ENCODE measurements at regions not wholly inside any gene's neighbourhood (a gene's known extent, or its start where the extent isn't known, plus 50 kb on each side); places are given as distances from the start of the nearest gene placed in this dataset.

DNA sequence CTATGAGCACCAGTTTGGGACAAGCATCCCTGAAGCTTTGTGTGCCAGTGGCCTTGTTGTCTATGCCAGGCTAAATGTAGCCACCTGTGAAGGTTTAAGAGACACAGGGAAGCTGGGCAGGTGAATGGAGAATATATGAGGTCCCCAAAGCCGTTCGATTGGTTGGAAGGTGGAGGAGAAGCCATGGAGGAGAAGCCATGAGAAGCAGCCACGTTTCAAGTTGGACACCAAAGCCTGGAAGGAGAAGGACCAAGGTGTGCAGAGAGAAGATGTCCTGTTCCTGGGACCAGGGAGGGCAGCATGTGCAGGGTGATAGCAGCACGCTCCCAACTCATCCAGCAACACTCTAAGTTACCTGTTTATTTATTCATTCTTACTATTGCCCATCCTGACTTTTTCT lies 432.3 kb upstream of the TSHZ3 start:
- no peaks in the 10 kb centered on the region for H3K27me3 ChIP-seq (replicated peaks; ENCODE audit: control insufficient read depth, insufficient read depth, low read length)
- H3K36me3 ChIP-seq (ENCODE audit: control insufficient read depth, insufficient read depth, low read length) = no peaks in the 10 kb centered on the region
- no peak overlapping the region for H3K4me3 ChIP-seq (replicated peaks; ENCODE audit: low read depth, low read length)
- TF ChIP-seq, protein P1, sequence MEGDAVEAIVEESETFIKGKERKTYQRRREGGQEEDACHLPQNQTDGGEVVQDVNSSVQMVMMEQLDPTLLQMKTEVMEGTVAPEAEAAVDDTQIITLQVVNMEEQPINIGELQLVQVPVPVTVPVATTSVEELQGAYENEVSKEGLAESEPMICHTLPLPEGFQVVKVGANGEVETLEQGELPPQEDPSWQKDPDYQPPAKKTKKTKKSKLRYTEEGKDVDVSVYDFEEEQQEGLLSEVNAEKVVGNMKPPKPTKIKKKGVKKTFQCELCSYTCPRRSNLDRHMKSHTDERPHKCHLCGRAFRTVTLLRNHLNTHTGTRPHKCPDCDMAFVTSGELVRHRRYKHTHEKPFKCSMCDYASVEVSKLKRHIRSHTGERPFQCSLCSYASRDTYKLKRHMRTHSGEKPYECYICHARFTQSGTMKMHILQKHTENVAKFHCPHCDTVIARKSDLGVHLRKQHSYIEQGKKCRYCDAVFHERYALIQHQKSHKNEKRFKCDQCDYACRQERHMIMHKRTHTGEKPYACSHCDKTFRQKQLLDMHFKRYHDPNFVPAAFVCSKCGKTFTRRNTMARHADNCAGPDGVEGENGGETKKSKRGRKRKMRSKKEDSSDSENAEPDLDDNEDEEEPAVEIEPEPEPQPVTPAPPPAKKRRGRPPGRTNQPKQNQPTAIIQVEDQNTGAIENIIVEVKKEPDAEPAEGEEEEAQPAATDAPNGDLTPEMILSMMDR (IDR thresholded peaks at IDR 0.05; ENCODE audit: insufficient read depth, low read length, poor library complexity, severe bottlenecking) = no peak
- DNase-seq (ENCODE audit: extremely low read depth, insufficient read length) = no peak

DNA sequence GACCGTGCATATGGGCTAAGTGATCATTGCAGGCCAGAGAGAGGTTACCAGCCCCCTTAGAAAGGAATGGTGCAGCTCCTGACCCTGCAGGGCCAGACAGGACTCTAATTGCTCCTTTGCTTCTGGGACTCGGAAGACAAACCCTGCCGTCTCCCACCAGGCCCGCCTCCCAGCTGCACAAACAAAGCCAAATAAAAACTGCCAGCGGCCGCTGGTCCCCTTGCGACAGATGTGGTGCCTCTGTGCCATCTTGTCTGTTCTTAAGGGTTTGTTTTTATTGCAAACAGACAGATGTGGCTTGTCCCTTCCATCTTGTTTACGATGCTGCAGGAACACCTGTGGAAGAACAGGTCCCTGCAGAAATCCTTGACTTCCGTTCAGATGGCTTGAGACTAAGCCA lies 434.4 kb upstream of the TSHZ3 start:
- no peak overlapping the region for H3K4me3 ChIP-seq (replicated peaks; ENCODE audit: low read depth, low read length)
- TF ChIP-seq, protein P1 (IDR thresholded peaks at IDR 0.05; ENCODE audit: insufficient read depth, low read length, poor library complexity, severe bottlenecking) = no peak
- no peaks in the 10 kb centered on the region for H3K27me3 ChIP-seq (replicated peaks; ENCODE audit: control insufficient read depth, insufficient read depth, low read length)
- H3K36me3 ChIP-seq (ENCODE audit: control insufficient read depth, insufficient read depth, low read length) = no peaks in the 10 kb centered on the region
- no peak for DNase-seq (ENCODE audit: extremely low read depth, insufficient read length)

DNA sequence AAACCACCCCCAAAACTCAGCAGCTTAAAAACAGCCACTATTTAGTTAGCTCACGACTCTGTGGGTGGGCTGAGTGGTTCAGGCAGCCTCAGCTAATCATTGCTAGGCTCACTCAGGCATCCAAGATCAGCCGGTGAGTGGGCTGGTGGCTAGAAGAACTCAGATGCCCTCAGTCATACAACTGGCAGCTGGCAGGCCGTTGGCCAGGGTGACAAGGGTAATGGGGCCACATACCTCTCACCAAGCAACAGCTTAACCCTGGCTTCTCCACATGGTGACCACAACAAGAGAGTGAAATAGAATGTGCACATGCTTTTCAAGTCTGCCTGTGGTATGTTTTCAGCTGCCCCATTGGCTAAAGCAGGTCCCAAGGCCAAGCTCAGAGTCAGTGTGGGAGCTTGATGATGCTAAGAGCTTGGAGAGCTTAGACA lies 435.4 kb upstream of the TSHZ3 start:
- Histone ChIP-seq H3K4me3 (replicated peaks; ENCODE audit: low read depth, low read length) (no peak overlapping the region), H3K27me3 (replicated peaks; ENCODE audit: control insufficient read depth, insufficient read depth, low read length) (no peaks in the 10 kb centered on the region), H3K36me3 (ENCODE audit: control insufficient read depth, insufficient read depth, low read length) (no peaks in the 10 kb centered on the region)
- TF ChIP-seq, protein P1 (IDR thresholded peaks at IDR 0.05; ENCODE audit: insufficient read depth, low read length, poor library complexity, severe bottlenecking) = no peak
- no peak for DNase-seq (ENCODE audit: extremely low read depth, insufficient read length)

DNA sequence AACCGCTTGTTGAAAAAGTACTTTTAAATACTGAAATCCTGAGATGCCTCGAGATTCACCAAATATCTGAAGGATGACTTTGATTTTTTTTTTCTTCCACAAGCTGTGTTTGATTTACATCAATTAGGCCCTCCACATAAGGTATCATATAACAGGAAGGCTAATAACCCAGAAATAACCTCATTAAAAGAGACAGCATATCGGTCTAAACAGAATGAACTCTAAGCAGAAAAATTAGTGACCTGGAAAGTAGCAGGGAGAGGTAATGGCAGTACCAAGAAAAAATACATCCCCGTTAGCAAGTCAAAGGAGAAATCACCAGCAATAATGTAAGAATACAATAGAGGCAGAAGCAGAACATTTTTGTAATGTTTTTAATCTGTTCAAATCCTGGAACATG lies 452.4 kb upstream of the TSHZ3 start:
- no peaks in the 10 kb centered on the region for H3K36me3 ChIP-seq (ENCODE audit: control insufficient read depth, insufficient read depth, low read length)
- TF ChIP-seq, protein P1 (IDR thresholded peaks at IDR 0.05; ENCODE audit: insufficient read depth, low read length, poor library complexity, severe bottlenecking) = no peak
- no peak overlapping the region for H3K4me3 ChIP-seq (replicated peaks; ENCODE audit: low read depth, low read length)
- no peak for DNase-seq (ENCODE audit: extremely low read depth, insufficient read length)
- no peaks in the 10 kb centered on the region for H3K27me3 ChIP-seq (replicated peaks; ENCODE audit: control insufficient read depth, insufficient read depth, low read length)

DNA sequence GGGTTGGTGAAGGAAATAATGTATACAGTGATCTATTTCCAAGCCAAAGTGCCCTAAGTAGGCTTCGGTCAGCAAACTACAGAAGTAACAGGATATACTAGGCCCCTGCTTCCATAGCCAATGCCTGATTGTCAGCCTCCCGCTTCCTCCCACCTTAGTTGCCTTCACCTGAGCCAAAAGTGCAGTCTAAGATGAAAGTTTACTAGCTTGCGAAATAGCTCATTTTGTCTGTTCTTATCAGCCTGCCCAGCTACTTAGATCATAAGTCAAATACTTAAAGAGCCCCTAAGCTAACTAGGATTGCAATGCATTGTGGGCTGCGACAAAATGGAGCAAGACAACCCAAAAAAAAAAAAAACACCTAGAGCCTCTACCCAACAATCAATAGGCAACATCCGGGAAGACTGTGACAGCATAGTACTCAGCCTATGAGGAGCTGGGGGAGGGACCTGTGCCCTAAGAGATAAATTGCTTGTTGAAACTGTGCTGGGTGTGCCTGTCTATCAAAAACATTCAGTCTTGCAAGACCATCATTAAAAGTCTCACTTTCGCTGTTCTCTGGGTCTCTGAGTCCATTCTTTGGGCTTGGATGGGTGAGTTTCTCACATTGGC lies 454.7 kb upstream of the TSHZ3 start:
- TF ChIP-seq, protein P1 (IDR thresholded peaks at IDR 0.05; ENCODE audit: insufficient read depth, low read length, poor library complexity, severe bottlenecking) = no peak
- H3K4me3 ChIP-seq (replicated peaks; ENCODE audit: low read depth, low read length) = no peak overlapping the region
- no peaks in the 10 kb centered on the region for H3K36me3 ChIP-seq (ENCODE audit: control insufficient read depth, insufficient read depth, low read length)
- DNase-seq (ENCODE audit: extremely low read depth, insufficient read length) = no peak
- no peaks in the 10 kb centered on the region for H3K27me3 ChIP-seq (replicated peaks; ENCODE audit: control insufficient read depth, insufficient read depth, low read length)

DNA sequence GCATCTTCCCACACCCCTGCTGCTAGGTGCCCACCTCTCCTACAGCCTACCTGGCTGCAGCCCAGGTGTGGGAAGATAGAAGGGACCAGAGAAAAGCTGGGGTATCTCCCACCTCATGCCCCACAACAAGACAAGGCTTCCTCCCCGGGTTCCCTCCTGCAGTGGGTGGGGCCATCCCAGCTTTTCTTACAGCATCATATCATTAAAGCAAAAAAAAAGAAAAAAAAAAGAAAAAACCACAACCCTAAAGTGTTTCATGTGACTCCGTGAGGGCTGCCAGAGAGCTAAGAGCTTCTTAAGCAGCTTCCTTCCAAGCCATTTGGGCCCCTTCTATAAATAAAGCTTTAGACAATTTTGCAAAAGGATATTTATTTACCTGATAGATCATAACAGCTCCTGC lies 455.4 kb upstream of the TSHZ3 start:
- H3K4me3 ChIP-seq (replicated peaks; ENCODE audit: low read depth, low read length) = no peak overlapping the region
- DNase-seq (ENCODE audit: extremely low read depth, insufficient read length) = no peak
- H3K27me3 ChIP-seq (replicated peaks; ENCODE audit: control insufficient read depth, insufficient read depth, low read length) = no peaks in the 10 kb centered on the region
- TF ChIP-seq, protein P1 (IDR thresholded peaks at IDR 0.05; ENCODE audit: insufficient read depth, low read length, poor library complexity, severe bottlenecking) = no peak
- no peaks in the 10 kb centered on the region for H3K36me3 ChIP-seq (ENCODE audit: control insufficient read depth, insufficient read depth, low read length)
